ENCODE measurements at regions not wholly inside any gene's neighbourhood (a gene's known extent, or its start where the extent isn't known, plus 50 kb on each side); places are given as distances from the start of the nearest gene placed in this dataset.

DNA sequence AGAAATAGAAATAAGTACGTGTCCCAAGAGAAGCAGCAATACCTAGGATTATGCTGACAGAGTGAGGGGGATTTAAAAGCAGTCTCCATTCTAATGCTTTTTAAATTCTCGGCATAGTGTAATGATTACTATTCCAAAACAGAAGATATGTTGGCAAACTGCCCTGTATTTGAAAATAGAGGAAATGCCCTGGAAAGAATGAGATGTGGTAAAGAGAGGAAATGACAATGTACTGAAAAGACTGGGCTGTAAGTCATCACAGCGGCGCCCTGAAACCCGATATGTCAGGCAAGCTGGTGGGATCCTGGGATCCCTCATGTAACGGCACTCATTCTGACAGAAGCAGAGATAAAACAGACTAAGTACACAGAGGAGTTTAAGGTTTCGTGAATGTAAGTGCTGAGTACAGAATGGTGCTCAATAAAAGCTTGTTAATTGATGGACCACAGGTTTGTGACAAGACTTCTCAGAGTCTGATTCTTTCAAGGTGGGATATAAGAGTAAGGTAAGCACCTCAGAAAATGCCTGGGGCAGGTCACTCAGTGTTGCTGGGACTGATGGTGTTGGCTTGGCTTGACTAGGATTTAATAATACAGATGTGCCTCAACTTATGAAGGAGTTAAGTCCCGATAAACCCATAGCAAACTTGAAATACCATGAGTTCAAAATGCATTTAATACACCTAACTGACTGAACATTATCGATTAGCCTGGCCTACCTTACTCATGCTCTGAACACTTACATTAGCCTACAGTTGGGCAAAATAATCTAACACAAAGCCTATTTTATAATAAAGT lies 91.4 kb downstream of the NFKBIZ start (continued):
- TF ChIP-seq, protein P1, sequence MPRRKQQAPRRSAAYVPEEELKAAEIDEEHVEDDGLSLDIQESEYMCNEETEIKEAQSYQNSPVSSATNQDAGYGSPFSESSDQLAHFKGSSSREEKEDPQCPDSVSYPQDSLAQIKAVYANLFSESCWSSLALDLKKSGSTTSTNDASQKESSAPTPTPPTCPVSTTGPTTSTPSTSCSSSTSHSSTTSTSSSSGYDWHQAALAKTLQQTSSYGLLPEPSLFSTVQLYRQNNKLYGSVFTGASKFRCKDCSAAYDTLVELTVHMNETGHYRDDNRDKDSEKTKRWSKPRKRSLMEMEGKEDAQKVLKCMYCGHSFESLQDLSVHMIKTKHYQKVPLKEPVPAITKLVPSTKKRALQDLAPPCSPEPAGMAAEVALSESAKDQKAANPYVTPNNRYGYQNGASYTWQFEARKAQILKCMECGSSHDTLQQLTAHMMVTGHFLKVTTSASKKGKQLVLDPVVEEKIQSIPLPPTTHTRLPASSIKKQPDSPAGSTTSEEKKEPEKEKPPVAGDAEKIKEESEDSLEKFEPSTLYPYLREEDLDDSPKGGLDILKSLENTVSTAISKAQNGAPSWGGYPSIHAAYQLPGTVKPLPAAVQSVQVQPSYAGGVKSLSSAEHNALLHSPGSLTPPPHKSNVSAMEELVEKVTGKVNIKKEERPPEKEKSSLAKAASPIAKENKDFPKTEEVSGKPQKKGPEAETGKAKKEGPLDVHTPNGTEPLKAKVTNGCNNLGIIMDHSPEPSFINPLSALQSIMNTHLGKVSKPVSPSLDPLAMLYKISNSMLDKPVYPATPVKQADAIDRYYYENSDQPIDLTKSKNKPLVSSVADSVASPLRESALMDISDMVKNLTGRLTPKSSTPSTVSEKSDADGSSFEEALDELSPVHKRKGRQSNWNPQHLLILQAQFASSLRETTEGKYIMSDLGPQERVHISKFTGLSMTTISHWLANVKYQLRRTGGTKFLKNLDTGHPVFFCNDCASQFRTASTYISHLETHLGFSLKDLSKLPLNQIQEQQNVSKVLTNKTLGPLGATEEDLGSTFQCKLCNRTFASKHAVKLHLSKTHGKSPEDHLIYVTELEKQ (tag by site-specific recombination; IDR thresholded peaks at IDR 0.05; ENCODE audit: borderline replicate concordance) = peak; percentile 54; the same call in 1 of the 2 replicates
- no peak for TF ChIP-seq ZNF544 (tag by site-specific recombination; IDR thresholded peaks at IDR 0.05)
- no peak for TF ChIP-seq BCL11A (tag by site-specific recombination; IDR thresholded peaks at IDR 0.05; ENCODE audit: low read depth)
- no peak for TF ChIP-seq ZNF426 (tag by site-specific recombination; IDR thresholded peaks at IDR 0.05)
- TF ChIP-seq ZNF571 (tag by site-specific recombination; IDR thresholded peaks at IDR 0.05) = no peak
- TF ChIP-seq ZNF654 (tag by site-specific recombination; IDR thresholded peaks at IDR 0.05; ENCODE audit: low read depth) = no peak
- no peak for TF ChIP-seq ZNF2 (tag by site-specific recombination; IDR thresholded peaks at IDR 0.05)
- TF ChIP-seq ZXDB (tag by site-specific recombination; IDR thresholded peaks at IDR 0.05) = peak; percentile 51; the same call in 1 of the 2 replicates
- TF ChIP-seq, protein P2, sequence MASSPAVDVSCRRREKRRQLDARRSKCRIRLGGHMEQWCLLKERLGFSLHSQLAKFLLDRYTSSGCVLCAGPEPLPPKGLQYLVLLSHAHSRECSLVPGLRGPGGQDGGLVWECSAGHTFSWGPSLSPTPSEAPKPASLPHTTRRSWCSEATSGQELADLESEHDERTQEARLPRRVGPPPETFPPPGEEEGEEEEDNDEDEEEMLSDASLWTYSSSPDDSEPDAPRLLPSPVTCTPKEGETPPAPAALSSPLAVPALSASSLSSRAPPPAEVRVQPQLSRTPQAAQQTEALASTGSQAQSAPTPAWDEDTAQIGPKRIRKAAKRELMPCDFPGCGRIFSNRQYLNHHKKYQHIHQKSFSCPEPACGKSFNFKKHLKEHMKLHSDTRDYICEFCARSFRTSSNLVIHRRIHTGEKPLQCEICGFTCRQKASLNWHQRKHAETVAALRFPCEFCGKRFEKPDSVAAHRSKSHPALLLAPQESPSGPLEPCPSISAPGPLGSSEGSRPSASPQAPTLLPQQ (tag by site-specific recombination; IDR thresholded peaks at IDR 0.05) = 0 out of 2 replicates have a peak, but pooled peaks have one; percentile 24
- no peak for TF ChIP-seq ZNF558 (tag by site-specific recombination; IDR thresholded peaks at IDR 0.05)
- TF ChIP-seq ZNF174 (tag by site-specific recombination; IDR thresholded peaks at IDR 0.05) = no peak
- TF ChIP-seq, protein P3, sequence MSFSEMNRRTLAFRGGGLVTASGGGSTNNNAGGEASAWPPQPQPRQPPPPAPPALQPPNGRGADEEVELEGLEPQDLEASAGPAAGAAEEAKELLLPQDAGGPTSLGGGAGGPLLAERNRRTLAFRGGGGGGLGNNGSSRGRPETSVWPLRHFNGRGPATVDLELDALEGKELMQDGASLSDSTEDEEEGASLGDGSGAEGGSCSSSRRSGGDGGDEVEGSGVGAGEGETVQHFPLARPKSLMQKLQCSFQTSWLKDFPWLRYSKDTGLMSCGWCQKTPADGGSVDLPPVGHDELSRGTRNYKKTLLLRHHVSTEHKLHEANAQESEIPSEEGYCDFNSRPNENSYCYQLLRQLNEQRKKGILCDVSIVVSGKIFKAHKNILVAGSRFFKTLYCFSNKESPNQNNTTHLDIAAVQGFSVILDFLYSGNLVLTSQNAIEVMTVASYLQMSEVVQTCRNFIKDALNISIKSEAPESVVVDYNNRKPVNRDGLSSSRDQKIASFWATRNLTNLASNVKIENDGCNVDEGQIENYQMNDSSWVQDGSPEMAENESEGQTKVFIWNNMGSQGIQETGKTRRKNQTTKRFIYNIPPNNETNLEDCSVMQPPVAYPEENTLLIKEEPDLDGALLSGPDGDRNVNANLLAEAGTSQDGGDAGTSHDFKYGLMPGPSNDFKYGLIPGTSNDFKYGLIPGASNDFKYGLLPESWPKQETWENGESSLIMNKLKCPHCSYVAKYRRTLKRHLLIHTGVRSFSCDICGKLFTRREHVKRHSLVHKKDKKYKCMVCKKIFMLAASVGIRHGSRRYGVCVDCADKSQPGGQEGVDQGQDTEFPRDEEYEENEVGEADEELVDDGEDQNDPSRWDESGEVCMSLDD (tag by site-specific recombination; IDR thresholded peaks at IDR 0.05) = no peak
- no peak for TF ChIP-seq ZNF626 (tag by site-specific recombination; IDR thresholded peaks at IDR 0.05)
- no peak for TF ChIP-seq MEIS1 (CRISPR knock-in tag; IDR thresholded peaks at IDR 0.05; ENCODE audit: borderline replicate concordance)
- no peak for TF ChIP-seq ZBTB1 (tag by site-specific recombination; IDR thresholded peaks at IDR 0.05)
- TF ChIP-seq, protein P4, sequence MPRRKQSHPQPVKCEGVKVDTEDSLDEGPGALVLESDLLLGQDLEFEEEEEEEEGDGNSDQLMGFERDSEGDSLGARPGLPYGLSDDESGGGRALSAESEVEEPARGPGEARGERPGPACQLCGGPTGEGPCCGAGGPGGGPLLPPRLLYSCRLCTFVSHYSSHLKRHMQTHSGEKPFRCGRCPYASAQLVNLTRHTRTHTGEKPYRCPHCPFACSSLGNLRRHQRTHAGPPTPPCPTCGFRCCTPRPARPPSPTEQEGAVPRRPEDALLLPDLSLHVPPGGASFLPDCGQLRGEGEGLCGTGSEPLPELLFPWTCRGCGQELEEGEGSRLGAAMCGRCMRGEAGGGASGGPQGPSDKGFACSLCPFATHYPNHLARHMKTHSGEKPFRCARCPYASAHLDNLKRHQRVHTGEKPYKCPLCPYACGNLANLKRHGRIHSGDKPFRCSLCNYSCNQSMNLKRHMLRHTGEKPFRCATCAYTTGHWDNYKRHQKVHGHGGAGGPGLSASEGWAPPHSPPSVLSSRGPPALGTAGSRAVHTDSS (tag by site-specific recombination; IDR thresholded peaks at IDR 0.05) = no peak
- 0 out of 2 replicates have a peak, but pooled peaks have one; percentile 20 for TF ChIP-seq ZNF610 (tag by site-specific recombination; IDR thresholded peaks at IDR 0.05; ENCODE audit: borderline replicate concordance)
- TF ChIP-seq ZNF501 (tag by site-specific recombination; IDR thresholded peaks at IDR 0.05) = peak; percentile 36
- TF ChIP-seq, protein P5, sequence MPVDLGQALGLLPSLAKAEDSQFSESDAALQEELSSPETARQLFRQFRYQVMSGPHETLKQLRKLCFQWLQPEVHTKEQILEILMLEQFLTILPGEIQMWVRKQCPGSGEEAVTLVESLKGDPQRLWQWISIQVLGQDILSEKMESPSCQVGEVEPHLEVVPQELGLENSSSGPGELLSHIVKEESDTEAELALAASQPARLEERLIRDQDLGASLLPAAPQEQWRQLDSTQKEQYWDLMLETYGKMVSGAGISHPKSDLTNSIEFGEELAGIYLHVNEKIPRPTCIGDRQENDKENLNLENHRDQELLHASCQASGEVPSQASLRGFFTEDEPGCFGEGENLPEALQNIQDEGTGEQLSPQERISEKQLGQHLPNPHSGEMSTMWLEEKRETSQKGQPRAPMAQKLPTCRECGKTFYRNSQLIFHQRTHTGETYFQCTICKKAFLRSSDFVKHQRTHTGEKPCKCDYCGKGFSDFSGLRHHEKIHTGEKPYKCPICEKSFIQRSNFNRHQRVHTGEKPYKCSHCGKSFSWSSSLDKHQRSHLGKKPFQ (tag by site-specific recombination; IDR thresholded peaks at IDR 0.05) = peak; percentile 54; the same call in 1 of the 2 replicates
- TF ChIP-seq ZNF404 (tag by site-specific recombination; IDR thresholded peaks at IDR 0.05) = no peak
- no peak for TF ChIP-seq ZNF670 (tag by site-specific recombination; IDR thresholded peaks at IDR 0.05; ENCODE audit: low read depth)
- TF ChIP-seq ZSCAN23 (tag by site-specific recombination; IDR thresholded peaks at IDR 0.05) = no peak
- TF ChIP-seq ZNF24 (tag by site-specific recombination; IDR thresholded peaks at IDR 0.05) = no peak
- TF ChIP-seq ZNF184 (tag by site-specific recombination; IDR thresholded peaks at IDR 0.05) = no peak
- TF ChIP-seq ZNF76 (tag by site-specific recombination; IDR thresholded peaks at IDR 0.05; ENCODE audit: borderline replicate concordance, low read depth) = no peak
- TF ChIP-seq, protein P6, sequence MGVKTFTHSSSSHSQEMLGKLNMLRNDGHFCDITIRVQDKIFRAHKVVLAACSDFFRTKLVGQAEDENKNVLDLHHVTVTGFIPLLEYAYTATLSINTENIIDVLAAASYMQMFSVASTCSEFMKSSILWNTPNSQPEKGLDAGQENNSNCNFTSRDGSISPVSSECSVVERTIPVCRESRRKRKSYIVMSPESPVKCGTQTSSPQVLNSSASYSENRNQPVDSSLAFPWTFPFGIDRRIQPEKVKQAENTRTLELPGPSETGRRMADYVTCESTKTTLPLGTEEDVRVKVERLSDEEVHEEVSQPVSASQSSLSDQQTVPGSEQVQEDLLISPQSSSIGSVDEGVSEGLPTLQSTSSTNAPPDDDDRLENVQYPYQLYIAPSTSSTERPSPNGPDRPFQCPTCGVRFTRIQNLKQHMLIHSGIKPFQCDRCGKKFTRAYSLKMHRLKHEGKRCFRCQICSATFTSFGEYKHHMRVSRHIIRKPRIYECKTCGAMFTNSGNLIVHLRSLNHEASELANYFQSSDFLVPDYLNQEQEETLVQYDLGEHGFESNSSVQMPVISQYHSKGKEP (tag by site-specific recombination; IDR thresholded peaks at IDR 0.05) = no peak
- TF ChIP-seq ZNF843 (tag by site-specific recombination; IDR thresholded peaks at IDR 0.05) = peak; percentile 81

Data from HEK293 (cell line).